GM20000 (cell line): ENCODE measurements at regions not wholly inside any gene's neighbourhood (a gene's known extent, or its start where the extent isn't known, plus 50 kb on each side); places are given as distances from the start of the nearest gene placed in this dataset.
"Not testable (repeated sequence)": the region's sequence is repeated elsewhere in the genome, so short reads cannot be mapped to it uniquely, and the experiment has no call there.

Experiments
- DNase-seq: peaks from one replicate; pipeline ENCODE4 v3.0.0; 2012; ENCODE audit warnings: low spot score
- CTCF ChIP-seq: IDR thresholded peaks from 2 replicates; pipeline ENCODE4 v1.5.1; 2012; ENCODE audit warnings: mild to moderate bottlenecking, control low read depth; ENCODE audit errors: extremely low read depth, missing control alignments

DNA sequence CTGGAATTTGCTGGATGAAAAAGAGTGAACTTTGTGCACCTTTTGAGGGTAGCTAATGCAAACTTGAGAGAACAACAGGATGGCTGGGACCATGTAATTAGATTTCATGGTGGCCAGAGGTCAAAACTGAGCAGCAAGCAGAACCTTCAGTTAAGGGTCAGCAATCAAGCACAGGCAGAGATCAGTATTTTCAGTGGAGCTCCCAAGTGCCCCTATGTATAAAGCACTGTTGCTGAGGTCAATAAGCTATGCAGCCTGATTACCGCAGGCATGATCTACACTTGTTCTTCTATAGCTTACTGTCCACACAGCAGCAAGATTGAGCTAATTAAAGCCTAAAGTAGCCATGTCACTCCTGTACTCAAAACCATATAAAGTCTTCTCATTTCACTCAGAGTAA, 62.1 kb upstream of the TMC1 start:
- TF ChIP-seq CTCF, result no peak
- no peak for DNase-seq

DNA sequence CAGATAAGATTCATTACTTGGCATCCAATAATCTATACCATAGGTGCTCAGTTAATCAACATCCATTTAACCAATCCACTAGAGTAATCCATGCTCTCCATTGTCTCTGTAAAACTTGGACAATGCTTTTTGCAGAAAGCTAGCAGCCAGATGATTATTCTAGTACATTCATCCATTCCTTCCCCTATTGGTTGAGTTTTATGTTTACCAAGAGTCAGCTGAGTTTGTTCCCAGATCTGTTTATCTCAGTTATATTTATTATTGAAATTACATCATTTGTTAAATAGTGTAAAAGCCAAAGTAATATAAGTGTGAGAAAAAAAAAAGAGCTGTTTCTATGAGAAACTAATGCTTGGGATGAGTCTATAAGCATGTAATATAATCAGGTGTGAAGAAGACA, 63.3 kb upstream of the TMC1 start:
- DNase-seq, result no peak
- no peak for TF ChIP-seq CTCF

- DNase-seq, result no peak
- TF ChIP-seq CTCF, result no peak
These were observed 64.0 kb upstream of the TMC1 start for GRCh38 chr9:72457366-72457765.

DNA sequence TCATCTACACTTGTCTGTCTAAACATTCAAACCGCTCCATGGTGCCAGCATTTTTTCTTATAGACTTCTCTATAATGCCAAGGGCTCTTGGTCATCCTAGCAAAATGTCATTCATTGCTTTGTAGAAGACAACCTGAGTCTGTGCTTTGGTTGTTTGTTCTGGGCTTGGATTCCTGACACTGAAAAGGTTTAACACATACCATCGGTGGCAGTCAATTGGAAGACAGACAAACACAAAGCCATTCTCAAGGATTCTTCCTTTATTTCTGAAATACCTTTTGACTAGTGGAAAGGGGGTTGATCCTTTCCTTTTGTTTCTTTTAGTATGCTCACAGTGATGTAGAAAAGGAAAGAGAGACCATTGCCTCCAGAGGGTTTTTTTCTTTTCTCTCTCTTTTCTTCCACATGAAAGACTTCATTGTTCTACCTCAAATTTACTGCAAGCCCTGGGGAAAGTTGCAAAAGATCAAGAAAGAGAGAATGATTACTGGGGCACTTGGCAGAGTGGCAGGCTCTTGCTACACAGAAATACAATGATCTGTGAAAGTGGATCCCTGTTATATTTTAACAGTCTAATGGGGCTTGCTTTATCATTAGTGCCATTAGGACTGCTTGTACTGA, 66.4 kb upstream of the TMC1 start:
- TF ChIP-seq CTCF, result no peak

DNA sequence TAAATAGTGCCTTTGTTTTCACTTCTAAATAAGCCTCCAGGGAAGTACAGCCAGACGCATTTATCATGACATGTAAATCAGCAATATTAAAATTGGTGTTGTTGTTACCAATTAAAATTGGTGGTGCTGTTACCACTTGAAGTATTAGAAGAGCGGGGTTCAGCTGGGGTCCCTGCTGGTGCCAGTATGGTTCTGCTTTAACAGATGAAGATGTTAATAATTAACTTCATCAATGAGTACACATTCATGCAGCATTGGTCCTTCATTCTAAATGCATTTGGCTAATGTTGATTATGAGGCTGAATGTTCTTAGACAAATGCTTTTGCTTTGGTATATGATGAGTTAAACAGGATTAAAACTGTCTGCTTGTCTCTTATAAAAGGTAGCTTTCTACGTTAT, 67.6 kb upstream of the TMC1 start:
- no peak for TF ChIP-seq CTCF
- DNase-seq, result no peak

More for the DNA sequence above, 66.4 kb upstream of the TMC1 start:
- no peak for DNase-seq

- not testable (repeated sequence) for DNase-seq
These were observed 75.2 kb upstream of the TMC1 start for GRCh38 chr9:72446241-72446640.

GRCh38 chr9:72445306-72445995, 76.0 kb upstream of the TMC1 start:
- no peak for TF ChIP-seq CTCF
- no peak for DNase-seq

DNA sequence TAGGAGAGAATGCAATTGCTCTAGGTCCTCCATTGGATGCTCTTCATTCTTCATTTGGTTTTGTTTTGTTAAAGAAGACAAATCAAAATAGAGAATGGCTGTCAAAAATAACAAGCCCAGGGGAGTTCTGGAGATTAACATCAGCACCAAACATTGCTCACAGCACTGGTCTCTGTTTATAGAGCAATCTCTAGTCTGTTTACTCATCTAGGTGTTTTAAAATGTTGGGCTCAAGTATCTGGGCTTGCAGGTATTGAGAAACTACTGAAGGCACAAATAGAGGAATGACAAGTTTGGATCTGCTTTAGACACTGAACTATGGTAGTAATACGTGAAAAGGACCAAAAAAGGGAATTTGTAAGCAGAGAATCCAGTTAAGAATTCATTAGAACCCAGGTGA, 77.0 kb upstream of the TMC1 start:
- TF ChIP-seq CTCF, result no peak
- DNase-seq, result no peak
